ENCODE measurements at regions not wholly inside any gene's neighbourhood (a gene's known extent, or its start where the extent isn't known, plus 50 kb on each side); places are given as distances from the start of the nearest gene placed in this dataset.

DNA sequence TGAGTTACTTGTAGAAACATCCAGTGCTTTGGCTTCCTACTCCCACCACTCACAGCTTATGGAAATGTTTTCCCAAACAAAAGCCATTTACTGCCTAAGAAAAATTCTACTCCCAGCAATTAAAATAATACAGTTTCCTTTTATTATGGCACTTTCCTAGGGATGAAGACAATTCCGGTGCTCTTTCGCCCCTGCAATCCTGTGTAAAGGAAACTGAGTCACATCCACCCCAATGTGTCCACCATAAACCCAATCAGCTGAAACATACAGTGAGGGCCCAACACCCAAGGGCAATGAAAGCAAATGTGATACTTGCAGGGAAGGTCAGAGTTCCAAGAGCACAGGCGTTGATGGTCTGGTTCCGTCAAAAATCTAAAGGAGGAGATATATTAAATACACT lies 62.0 kb upstream of the ST3GAL5 start:
- 0 out of 2 replicates have a peak, but pooled peaks cover under 1% of the 10 kb centered on the region for H3K4me1 ChIP-seq (ENCODE audit: insufficient read depth)
- peaks cover 5% of the 10 kb centered on the region; the same call in 2 of the 3 replicates for H3K4me1 Mint-ChIP-seq
- H3F3A ChIP-seq (replicated peaks; ENCODE audit: low read depth) = no peaks in the 10 kb centered on the region
- H2AFZ ChIP-seq = no peak overlapping the region
- no peak for TF ChIP-seq CREB1 (CRISPR knock-in tag; IDR thresholded peaks at IDR 0.05; ENCODE audit: low read depth)
- no peaks in the 10 kb centered on the region; the same call in 2 of the 3 replicates for H3K36me3 Mint-ChIP-seq (ENCODE audit: low read depth)
- no peaks in the 10 kb centered on the region for H3K36me3 ChIP-seq (ENCODE audit: insufficient read depth)
- H3K4me3 Mint-ChIP-seq = no peak overlapping the region
- no peak for DNase-seq (ENCODE audit: low spot score)
- no peaks in the 10 kb centered on the region for H3K27me3 ChIP-seq (ENCODE audit: insufficient read depth)
- H4K20me1 ChIP-seq (replicated peaks; ENCODE audit: insufficient read depth) = no peaks in the 10 kb centered on the region
- H3K4me2 ChIP-seq = no peak overlapping the region
- H3K27ac Mint-ChIP-seq = no peak overlapping the region
- H3K9me2 ChIP-seq (ENCODE audit: insufficient read depth) = no peaks in the 10 kb centered on the region; the same call in 1 of the 2 replicates
- H3K9me3 Mint-ChIP-seq = peaks cover 21% of the 10 kb centered on the region; the same call in 2 of the 3 replicates
- H3K4me3 ChIP-seq = no peak overlapping the region
- H3K79me2 ChIP-seq (replicated peaks; ENCODE audit: insufficient read depth) = no peaks in the 10 kb centered on the region
- ATAC-seq = no peak
- H3K27me3 Mint-ChIP-seq (ENCODE audit: insufficient read depth, low read depth, poor library complexity) = peaks cover 10% of the 10 kb centered on the region
- H3K27ac ChIP-seq (ENCODE audit: low read depth) = no peak overlapping the region

DNA sequence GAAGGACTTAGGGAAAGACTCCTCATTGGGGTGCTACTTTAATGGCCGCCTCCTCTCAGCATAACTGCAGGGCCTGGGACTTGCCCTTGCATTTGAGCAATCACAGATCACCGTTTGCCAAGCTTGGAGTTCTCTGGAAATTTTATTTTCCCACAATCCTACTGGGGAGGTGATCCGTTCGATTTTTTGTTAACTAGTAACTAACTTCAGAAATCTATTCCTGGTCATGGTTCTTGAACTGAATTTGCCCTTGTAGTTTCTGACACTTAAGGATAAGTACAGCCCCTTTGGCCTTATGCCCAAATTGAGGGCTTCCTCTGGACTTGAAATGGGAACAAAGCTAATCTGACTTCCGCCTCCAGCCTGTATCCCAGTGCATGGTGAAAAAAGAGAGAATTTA lies 60.5 kb upstream of the ST3GAL5 start:
- no peaks in the 10 kb centered on the region for H3K79me2 ChIP-seq (replicated peaks; ENCODE audit: insufficient read depth)
- no peaks in the 10 kb centered on the region for H3K4me1 ChIP-seq (ENCODE audit: insufficient read depth)
- H3K4me2 ChIP-seq = no peak overlapping the region
- no peaks in the 10 kb centered on the region for H4K20me1 ChIP-seq (replicated peaks; ENCODE audit: insufficient read depth)
- peaks cover 12% of the 10 kb centered on the region for H3K27me3 Mint-ChIP-seq (ENCODE audit: insufficient read depth, low read depth, poor library complexity)
- no peak overlapping the region for H3K27ac Mint-ChIP-seq
- H3K9me2 ChIP-seq (ENCODE audit: insufficient read depth) = no peaks in the 10 kb centered on the region
- no peaks in the 10 kb centered on the region; the same call in 2 of the 3 replicates for H3K36me3 Mint-ChIP-seq (ENCODE audit: low read depth)
- H3K36me3 ChIP-seq (ENCODE audit: insufficient read depth) = no peaks in the 10 kb centered on the region
- no peak overlapping the region for H3K4me3 Mint-ChIP-seq
- no peak overlapping the region for H3K27ac ChIP-seq (ENCODE audit: low read depth)
- peaks cover 23% of the 10 kb centered on the region for H3K9me3 Mint-ChIP-seq
- H3F3A ChIP-seq (replicated peaks; ENCODE audit: low read depth) = no peaks in the 10 kb centered on the region
- H2AFZ ChIP-seq = no peak overlapping the region
- no peak for DNase-seq (ENCODE audit: low spot score)
- H3K27me3 ChIP-seq (ENCODE audit: insufficient read depth) = no peaks in the 10 kb centered on the region
- peaks cover 5% of the 10 kb centered on the region; the same call in 2 of the 3 replicates for H3K4me1 Mint-ChIP-seq
- TF ChIP-seq EZH2 (IDR thresholded peaks at IDR 0.05; ENCODE audit: low read depth, unreplicated experiment) = no peak
- TF ChIP-seq, protein P1, sequence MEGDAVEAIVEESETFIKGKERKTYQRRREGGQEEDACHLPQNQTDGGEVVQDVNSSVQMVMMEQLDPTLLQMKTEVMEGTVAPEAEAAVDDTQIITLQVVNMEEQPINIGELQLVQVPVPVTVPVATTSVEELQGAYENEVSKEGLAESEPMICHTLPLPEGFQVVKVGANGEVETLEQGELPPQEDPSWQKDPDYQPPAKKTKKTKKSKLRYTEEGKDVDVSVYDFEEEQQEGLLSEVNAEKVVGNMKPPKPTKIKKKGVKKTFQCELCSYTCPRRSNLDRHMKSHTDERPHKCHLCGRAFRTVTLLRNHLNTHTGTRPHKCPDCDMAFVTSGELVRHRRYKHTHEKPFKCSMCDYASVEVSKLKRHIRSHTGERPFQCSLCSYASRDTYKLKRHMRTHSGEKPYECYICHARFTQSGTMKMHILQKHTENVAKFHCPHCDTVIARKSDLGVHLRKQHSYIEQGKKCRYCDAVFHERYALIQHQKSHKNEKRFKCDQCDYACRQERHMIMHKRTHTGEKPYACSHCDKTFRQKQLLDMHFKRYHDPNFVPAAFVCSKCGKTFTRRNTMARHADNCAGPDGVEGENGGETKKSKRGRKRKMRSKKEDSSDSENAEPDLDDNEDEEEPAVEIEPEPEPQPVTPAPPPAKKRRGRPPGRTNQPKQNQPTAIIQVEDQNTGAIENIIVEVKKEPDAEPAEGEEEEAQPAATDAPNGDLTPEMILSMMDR (conservative IDR thresholded peaks at IDR 0.05; ENCODE audit: low read depth in 2 of 2) = no peak
- ATAC-seq = no peak
- no peak overlapping the region for H3K4me3 ChIP-seq

DNA sequence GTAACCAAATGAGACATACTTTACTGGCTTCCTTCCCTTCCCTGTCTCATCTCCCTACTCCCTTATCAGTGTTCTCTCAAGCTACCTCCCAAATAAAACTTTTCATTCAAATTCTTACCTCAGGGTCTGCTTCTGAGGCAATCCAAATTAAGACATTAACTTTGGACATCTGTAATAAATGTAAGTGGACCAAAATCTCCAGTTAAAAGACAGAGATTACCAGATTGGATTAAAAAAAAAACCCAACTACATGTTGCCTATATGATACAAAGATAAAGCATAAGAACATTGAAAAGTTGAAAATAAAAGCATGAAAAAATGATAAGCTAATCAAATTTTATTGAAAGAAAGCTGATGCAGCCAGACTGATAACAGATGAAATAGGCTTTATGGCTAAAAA lies 58.8 kb upstream of the ST3GAL5 start:
- ATAC-seq = no peak
- H3K27ac Mint-ChIP-seq = no peak overlapping the region
- H3K79me2 ChIP-seq (replicated peaks; ENCODE audit: insufficient read depth) = no peaks in the 10 kb centered on the region
- peaks cover 6% of the 10 kb centered on the region for H3K27me3 Mint-ChIP-seq (ENCODE audit: insufficient read depth, low read depth, poor library complexity)
- peaks cover 5% of the 10 kb centered on the region; the same call in 2 of the 3 replicates for H3K36me3 Mint-ChIP-seq (ENCODE audit: low read depth)
- H3K9me2 ChIP-seq (ENCODE audit: insufficient read depth) = no peaks in the 10 kb centered on the region
- H3K27ac ChIP-seq (ENCODE audit: low read depth) = no peak overlapping the region
- H3K4me3 Mint-ChIP-seq = no peak overlapping the region
- no peak overlapping the region for H3K4me3 ChIP-seq
- no peaks in the 10 kb centered on the region; the same call in 1 of the 2 replicates for H3K36me3 ChIP-seq (ENCODE audit: insufficient read depth)
- no peak for DNase-seq (ENCODE audit: low spot score)
- peaks cover 38% of the 10 kb centered on the region for H3K9me3 Mint-ChIP-seq
- H3K4me1 ChIP-seq (ENCODE audit: insufficient read depth) = no peaks in the 10 kb centered on the region
- H3K27me3 ChIP-seq (ENCODE audit: insufficient read depth) = no peaks in the 10 kb centered on the region
- no peak overlapping the region for H3K4me2 ChIP-seq
- H3F3A ChIP-seq (replicated peaks; ENCODE audit: low read depth) = no peaks in the 10 kb centered on the region
- H3K4me1 Mint-ChIP-seq = 0 out of 3 replicates have a peak, but pooled peaks cover 4% of the 10 kb centered on the region
- no peaks in the 10 kb centered on the region for H4K20me1 ChIP-seq (replicated peaks; ENCODE audit: insufficient read depth)
- no peak overlapping the region for H2AFZ ChIP-seq
- TF ChIP-seq EZH2phosphoT487 (IDR thresholded peaks at IDR 0.05; ENCODE audit: unreplicated experiment) = no peak
- no peak for TF ChIP-seq EZH2 (IDR thresholded peaks at IDR 0.05; ENCODE audit: low read depth, unreplicated experiment)
- TF ChIP-seq, protein P2, sequence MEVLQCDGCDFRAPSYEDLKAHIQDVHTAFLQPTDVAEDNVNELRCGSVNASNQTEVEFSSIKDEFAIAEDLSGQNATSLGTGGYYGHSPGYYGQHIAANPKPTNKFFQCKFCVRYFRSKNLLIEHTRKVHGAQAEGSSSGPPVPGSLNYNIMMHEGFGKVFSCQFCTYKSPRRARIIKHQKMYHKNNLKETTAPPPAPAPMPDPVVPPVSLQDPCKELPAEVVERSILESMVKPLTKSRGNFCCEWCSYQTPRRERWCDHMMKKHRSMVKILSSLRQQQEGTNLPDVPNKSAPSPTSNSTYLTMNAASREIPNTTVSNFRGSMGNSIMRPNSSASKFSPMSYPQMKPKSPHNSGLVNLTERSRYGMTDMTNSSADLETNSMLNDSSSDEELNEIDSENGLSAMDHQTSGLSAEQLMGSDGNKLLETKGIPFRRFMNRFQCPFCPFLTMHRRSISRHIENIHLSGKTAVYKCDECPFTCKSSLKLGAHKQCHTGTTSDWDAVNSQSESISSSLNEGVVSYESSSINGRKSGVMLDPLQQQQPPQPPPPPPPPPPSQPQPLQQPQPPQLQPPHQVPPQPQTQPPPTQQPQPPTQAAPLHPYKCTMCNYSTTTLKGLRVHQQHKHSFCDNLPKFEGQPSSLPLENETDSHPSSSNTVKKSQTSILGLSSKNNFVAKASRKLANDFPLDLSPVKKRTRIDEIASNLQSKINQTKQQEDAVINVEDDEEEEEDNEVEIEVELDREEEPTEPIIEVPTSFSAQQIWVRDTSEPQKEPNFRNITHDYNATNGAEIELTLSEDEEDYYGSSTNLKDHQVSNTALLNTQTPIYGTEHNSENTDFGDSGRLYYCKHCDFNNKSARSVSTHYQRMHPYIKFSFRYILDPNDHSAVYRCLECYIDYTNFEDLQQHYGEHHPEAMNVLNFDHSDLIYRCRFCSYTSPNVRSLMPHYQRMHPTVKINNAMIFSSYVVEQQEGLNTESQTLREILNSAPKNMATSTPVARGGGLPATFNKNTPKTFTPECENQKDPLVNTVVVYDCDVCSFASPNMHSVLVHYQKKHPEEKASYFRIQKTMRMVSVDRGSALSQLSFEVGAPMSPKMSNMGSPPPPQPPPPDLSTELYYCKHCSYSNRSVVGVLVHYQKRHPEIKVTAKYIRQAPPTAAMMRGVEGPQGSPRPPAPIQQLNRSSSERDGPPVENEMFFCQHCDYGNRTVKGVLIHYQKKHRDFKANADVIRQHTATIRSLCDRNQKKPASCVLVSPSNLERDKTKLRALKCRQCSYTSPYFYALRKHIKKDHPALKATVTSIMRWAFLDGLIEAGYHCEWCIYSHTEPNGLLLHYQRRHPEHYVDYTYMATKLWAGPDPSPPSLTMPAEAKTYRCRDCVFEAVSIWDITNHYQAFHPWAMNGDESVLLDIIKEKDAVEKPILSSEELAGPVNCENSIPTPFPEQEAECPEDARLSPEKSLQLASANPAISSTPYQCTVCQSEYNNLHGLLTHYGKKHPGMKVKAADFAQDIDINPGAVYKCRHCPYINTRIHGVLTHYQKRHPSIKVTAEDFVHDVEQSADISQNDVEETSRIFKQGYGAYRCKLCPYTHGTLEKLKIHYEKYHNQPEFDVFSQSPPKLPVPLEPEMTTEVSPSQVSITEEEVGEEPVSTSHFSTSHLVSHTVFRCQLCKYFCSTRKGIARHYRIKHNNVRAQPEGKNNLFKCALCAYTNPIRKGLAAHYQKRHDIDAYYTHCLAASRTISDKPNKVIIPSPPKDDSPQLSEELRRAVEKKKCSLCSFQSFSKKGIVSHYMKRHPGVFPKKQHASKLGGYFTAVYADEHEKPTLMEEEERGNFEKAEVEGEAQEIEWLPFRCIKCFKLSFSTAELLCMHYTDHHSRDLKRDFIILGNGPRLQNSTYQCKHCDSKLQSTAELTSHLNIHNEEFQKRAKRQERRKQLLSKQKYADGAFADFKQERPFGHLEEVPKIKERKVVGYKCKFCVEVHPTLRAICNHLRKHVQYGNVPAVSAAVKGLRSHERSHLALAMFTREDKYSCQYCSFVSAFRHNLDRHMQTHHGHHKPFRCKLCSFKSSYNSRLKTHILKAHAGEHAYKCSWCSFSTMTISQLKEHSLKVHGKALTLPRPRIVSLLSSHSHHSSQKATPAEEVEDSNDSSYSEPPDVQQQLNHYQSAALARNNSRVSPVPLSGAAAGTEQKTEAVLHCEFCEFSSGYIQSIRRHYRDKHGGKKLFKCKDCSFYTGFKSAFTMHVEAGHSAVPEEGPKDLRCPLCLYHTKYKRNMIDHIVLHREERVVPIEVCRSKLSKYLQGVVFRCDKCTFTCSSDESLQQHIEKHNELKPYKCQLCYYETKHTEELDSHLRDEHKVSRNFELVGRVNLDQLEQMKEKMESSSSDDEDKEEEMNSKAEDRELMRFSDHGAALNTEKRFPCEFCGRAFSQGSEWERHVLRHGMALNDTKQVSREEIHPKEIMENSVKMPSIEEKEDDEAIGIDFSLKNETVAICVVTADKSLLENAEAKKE (CRISPR knock-in tag; IDR thresholded peaks at IDR 0.05) = no peak
